Stimulated activated CD8-positive, alpha-beta memory T cell treated with anti-CD3 and anti-CD28 coated beads, Interleukin-15, amount 100 ng/mL, for 48 hours (primary cell): ENCODE measurements at regions not wholly inside any gene's neighbourhood (a gene's known extent, or its start where the extent isn't known, plus 50 kb on each side); places are given as distances from the start of the nearest gene placed in this dataset.
"Not testable (repeated sequence)": the region's sequence is repeated elsewhere in the genome, so short reads cannot be mapped to it uniquely, and the experiment has no call there.

ENCODE experiments used
- DNase-seq, 2 donors: peaks; one replicate each; pipeline ENCODE4 v3.0.0-alpha.2; 2020; ENCODE audit warnings: low read depth in 2 of 2

DNA sequence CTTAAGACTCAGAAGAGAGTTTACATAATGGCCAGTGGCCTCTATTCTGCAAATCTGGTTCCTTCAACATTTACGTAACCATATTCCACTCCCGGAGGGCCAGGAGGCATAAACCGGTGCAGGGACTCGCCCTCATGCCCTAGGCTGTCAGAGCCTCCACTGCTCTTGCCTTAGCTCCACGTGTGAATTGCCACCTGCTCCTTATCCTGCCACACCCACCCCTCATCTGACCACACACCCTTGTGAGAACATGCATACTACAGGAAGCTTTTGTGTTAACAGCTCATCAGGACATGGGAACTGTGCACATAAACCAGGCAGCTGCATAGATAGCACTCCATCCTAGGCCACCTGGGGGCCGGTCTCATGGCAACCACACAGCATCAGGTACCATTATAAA lies 146.7 kb upstream of the PFKP start:
- DNase-seq = no peak

DNA sequence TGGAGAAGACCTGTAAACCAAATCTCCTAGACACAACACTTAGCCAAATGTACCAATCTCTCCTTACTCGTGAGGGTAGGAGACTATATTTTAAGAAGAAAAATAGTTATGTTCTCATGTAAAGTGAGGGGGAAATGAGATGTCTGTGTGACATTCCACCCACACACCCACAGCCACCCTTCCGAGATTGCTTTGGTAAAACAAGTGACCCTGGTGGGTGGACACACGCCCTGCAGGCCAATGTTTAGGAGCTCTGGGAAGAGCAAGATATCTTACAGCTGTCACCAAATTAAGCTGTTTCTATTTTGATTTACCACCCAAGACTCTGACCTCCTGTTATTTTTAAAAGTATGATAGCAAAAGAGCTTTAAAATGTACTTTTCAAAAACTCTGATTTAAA lies 147.2 kb upstream of the PFKP start:
- no peak for DNase-seq

DNA sequence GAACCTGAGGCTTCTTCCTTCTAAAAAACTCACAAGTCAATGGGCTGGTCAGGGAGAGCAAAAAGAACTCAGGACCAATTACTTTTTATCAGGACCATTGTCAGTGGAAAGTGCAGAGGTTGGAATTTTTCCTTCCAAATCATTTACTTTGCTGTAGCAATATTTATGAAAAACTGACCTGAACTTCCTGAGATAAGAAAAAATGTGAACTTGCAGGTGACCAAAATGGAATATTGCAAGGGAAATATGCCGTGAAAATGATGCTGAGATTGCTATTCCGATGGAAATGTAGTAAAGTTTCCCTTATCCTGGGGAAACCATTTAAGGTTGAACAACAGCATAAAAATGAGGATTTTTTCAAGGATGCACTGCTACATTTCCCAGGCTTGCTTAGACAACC lies 148.3 kb upstream of the PFKP start:
- no peak for DNase-seq

DNA sequence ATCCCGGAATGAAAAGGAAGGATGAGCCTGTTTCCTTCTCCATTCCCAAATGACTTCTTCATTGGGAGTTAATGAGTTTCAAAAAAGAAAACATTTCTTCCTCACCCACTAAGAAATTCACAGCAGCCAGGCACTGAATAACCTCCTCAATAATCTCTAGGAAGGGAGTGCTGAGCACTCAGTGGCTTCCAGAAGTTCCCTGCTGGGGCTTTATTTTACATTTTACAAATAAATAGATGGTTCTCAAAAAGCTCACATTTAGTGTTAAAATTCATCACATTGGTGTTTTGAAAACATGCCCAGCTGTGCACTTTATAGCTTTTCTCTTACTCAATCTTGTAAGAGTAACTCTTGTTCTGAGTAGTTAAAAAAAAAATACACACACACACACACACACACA lies 148.9 kb upstream of the PFKP start:
- no peak for DNase-seq

DNA sequence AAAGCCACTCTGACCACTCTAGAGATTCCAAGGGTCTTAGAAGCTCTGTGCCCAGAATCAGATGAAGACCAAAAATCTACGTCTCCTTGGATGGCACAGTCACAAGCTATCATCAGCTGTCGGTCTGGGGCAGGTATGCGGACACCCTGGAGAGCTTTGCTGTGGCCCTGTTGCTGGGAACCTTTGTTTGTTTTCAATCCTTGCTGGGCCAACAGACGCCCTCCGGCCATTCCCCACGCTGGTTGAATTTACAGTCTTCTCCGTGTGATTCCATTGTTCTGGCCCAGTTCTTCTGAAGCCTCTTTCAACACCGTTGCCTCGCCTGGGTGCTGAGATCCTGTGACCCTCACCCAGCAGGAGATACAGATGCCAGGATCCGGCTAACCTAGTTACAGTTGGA lies 149.4 kb upstream of the PFKP start:
- DNase-seq = no peak

DNA sequence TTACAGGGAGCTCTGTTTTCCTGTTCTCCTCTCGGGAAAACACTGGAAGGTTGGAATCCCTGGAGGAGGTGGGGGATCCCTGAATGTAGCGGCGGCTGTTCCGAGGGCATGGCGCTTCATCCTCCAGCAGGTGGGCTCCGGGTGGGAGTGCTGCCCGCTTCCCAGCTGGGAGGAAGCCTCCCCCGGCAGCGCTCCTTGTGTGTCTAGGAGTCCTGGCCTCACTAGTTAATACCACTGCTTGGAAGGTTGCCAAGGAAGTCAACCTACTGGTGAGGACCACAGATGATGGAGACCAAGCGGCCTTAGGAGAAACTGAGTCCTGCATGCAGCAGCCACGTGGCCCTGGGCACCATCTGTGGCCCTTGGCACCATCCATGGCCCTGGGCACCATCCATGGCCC lies 151.9 kb upstream of the PFKP start:
- no peak for DNase-seq

DNA sequence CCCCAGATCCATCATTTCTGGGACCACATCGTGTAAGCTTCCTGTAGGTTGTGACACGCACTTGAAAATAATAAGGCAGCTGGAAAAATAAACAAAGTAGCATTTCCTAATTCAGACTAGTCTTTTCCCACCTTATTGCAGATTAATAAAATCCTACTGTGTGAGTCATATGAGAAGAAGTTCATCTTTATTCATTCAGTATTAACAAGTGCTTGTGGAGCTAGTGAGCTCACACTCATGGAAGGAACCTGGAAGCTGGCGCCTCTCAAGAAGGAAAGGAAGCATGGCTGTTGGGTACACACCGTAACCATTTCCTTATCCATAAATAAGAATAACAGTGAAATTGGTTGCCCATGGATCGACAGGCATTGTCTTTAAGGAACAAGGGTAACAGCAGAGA lies 152.6 kb upstream of the PFKP start:
- no peak for DNase-seq

DNA sequence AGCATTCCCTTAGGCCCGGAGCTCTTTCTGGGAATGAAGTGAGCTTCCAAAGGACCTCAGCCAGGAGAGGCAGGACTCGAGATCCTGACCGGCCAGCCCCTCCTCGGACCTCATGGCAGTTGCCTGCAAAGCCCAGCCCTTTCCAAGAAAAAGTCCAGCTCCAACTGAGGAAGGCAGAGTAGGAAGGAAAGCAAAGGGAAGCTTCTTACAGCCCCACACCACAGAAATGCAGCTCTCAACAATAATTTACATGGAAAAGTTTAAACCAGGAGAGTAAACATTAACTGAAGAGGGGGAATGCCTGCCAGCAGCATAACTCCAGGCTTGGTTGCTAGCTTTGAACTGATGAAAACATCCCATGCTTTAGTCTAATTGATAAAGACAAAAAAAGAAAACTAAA lies 153.9 kb upstream of the PFKP start:
- no peak for DNase-seq

DNA sequence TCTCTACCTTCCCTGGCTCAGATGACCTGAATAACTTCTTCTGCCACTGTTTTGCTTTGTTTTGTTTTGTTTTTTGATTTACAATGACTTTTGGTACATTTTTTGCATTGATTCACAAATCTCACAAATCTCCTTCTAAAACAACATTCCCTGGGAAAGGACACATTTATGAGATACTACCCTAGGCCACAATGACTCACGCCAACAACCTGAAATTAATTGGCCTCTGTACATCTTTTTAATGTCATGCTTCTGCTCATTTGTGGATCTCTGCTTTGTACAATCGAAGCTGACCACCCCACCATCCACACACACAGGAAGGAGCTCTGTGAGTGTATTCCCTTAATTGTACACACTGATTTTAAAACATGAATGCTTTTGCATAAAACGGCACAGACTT lies 156.7 kb upstream of the PFKP start:
- no peak for DNase-seq

DNA sequence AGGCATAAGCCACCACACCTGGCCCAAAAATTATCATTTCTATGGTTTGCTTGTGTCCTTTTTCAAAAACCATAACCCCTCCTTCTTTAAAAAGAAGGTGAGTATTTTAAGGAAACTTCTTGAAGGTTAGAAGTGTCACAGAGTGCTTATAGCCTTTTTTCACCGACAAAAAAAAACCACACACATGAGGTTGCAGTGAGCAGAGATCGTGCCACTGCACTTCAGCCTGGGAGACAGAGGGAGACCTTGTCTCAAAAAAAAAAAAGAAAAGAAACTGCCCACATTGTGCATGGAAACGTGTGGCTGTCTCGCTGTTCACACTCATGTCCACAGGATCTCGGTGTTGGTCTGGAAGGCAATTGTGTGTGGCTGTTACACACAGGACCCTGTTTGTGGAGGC lies 157.4 kb upstream of the PFKP start:
- no peak for DNase-seq

DNA sequence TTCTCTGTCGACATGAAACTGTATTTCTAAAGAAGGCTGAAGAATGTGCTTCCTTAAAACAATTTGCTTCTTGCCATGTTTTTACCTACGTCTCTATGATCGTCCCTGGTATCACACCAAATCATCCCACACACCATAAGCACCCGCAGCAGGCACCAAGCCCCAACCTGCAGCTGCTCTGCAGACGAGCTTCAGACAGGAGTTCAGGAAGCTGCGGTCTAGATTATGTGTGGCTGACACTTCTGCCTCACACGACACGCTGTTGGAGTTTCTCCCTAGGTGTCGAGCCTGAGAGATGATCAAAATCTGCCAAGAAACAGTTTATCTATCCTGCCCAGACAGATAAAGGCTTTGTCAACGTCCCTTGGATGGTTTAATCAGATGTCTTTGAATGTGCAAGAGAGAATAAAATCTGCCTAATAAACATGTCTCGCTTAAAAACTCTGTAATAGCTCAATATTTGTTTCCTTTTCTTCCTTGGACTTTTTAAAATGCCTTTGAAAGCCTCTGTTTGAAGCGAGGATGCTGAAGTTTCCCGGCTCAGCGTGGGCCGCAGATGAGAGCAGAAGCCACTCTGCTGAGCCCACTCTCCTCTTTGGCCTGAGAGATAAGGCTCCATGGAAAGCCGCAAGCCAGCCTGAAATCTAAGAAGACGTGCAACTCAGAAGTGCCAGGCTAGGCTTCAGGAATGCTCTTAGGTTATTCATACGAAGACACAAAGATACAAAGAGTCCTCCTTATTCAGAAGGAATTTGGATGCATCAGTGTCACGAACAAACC lies 158.3 kb upstream of the PFKP start:
- no peak for DNase-seq

DNA sequence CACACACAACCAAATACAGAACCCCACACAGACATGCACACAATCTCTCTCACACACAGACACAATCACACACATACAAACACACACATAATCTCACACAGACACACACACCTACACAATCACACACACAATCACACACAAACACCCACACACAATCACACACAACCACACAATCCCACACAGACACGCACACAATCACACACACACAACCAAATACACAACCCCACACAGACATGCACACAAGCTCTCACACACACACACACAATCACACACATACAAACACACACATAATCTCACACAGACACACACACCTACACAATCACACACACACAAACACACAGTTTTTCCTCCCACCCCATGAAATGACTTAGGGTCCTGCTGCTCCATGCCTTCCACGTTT lies 160.4 kb upstream of the PFKP start:
- DNase-seq = no peak

DNA sequence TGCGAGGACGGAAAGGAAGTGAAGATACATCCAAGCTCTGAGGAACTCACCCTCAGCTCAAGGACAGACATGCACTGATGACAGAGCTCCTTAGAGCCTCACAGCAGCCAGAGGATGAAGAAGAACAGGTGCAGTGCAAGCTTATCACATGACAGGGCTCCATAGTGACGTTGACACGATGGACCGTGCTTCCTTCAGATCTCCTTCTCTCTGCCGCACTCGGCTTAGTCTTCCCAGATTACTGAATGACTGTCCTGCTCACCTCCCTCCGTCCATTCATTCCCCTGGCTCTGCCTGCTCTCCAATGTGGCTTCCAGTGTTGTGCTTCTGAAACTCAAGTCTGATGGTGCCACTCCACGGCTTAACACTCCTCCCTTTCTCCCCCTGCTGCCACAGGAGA lies 161.5 kb upstream of the PFKP start:
- no peak for DNase-seq

DNA sequence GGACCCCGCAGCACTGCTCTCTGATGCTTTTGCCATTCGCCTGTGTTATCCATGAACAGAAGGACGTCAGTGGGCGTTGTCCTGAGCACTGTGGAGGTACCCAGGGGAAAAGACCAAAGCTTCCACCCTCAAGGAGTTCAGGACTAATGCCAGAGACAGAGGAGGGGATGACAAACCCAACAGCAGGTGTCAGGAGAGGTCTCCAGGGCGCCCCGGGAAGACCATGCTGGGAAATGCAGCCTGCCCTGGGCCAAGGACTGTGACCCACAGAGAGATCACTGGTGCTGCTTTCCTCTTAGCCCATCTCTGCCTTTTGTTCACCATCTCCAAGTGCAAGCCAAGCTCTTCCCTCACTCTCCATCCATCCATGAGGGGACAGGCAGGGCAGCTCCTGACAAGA lies 166.8 kb upstream of the PFKP start:
- DNase-seq = no peak

DNA sequence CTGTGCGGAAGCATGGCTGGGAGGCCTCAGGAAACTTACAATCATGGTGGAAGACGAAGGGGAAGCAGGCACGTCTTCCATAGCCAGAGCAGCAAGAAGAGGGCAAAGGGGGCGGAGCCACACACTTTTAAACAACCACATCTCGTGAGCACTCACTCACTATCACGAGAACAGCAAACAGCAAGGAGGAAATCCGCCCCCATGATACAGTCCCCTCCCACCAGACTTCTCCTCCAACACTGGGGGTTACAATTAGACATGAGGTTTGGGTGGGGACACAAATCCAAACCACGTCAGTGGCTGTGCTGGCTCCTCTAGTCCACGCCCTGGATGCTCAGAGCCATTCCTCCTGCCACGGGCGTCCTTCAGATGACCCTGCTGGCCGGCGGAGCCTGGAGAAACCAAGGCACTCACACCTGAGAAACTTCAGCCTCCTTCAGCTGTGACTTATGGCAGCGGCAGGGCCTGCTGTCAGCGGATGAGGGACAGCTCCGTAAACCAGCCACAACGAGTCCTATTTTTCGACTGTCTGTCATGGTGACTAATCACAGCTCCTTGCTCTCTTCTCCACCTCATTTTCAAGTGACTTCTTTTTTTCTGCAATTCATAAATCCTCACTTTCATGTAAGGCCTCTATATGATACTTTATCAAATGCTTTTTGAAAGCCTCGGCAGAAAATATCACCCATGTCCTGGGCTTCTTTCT lies 167.9 kb upstream of the PFKP start:
- DNase-seq = no peak

DNA sequence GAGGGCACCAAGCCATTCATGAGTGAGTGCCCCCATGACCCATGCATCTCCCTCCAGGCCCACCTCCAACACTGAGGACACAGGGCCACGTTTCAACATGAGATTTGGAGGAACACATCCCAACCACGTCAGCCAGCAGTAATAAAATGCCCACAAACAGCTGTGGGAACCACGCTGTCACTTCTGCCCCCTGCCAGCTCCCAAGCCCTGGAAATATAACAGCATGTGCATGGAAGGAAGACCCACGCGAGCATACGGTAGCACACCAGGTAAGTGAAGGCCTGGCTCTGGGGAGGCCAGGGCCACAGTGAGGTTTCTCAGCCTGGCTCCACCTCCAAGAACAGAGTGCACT lies 168.9 kb upstream of the PFKP start:
- DNase-seq = no peak

DNA sequence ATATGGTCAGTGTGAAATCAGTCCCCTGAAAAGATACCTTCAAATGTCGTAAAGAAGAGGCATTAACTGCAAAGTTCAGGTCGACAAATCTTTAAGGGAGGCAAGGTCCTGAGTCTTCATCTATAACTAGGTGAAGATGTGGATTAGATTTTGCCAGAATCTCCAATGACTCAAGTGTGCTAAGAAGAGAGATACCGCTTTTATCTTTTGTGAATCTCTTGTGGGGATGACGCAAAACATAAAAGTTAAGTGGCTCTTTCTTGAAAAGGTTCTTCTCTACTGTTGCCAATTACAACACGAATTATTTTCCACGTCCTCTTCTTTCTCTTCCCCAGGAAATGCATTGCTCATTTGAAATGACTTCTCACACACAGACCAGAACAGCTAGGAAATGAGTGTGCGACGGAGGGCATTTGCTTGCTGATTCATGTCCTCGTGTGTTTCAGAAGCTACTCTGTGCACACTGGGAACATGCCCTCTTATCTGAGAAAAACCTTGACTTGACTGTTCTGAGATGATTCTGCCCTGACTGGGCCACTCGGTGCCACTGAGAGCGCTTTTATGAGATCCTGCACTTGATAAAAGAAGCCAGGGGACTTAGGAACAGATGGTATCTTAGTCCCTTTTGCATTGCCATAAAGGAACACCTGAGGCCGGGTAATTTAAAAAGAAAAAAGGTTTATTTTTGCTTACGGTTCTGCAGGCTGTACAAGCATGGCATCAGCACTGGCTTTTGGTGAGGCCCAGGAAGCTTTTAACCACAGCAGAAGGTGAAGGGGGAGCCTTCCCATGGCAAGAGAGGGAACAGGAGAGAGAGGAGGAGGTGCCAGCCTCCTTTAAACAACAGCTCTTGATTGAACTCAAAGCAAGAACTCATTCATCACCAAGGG lies 169.5 kb upstream of the PFKP start:
- peak in 1 of 2 donors; percentile 8 for DNase-seq

DNA sequence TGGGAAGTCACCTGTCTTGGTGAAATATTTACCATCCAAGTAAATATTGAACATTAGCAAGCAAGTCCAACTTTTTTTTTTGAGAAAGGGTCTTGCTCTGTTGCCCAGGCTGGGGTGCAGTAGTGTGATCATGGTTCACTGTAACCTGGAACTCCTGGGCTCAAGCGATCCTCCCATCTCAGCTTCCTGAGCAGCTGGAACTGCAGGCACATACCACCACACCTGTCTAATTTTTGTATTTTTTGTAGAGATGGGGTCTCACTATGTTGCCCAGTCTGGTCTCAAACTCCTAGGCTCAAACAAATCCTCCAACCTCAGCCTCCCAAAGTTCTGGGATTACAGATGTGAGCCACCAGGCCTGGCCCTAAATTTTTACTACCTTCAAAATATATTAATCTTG lies 171.0 kb upstream of the PFKP start:
- not testable (repeated sequence) for DNase-seq

DNA sequence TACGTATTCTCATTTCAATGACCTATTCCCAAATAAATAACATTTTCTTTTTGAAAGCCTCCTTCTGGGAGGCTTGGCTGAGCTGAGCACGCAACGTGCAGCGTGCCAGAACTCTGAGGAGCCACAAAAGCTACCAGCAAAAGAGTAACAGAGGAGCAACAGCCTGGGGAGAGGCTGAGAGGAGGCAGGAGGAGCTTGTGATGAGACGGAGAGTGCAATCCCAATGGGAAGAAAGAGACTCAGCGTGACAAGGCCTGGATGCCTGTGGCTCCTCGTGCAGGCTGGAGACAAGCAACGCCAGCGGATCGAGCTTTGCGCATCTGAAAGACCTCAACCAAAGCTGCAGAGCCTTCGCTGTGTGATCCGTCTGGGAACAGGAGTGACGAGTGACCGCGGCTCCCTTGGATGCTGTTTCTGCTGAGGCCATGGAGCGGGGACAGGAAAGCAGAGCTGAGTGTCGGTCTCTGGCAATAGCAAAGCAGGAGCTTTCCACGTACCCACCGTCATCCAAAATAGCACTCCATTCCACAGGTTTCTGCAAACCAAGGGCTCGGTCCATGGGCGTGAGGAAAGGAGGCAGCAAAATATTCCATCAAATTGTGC lies 171.7 kb upstream of the PFKP start:
- no peak for DNase-seq

DNA sequence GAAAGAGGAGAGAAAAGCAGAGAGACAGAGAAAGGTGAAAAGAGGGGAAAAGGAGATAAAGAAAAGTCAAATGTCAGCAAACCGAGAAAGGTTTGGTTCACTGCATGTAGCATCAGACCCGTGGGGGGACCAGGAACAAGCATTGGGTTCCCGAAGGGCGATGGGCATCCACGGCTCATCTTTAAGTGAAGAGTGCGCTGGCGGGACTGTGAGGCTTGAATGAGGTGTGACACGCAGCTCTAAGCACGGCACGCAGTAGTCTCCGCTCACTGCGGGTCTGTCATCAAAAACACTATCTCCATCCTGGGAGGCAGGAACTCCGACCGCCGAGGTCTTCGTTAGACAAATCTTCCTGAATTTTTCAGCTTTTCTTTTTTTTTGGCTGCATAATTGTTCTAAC lies 173.4 kb upstream of the PFKP start:
- no peak for DNase-seq

DNA sequence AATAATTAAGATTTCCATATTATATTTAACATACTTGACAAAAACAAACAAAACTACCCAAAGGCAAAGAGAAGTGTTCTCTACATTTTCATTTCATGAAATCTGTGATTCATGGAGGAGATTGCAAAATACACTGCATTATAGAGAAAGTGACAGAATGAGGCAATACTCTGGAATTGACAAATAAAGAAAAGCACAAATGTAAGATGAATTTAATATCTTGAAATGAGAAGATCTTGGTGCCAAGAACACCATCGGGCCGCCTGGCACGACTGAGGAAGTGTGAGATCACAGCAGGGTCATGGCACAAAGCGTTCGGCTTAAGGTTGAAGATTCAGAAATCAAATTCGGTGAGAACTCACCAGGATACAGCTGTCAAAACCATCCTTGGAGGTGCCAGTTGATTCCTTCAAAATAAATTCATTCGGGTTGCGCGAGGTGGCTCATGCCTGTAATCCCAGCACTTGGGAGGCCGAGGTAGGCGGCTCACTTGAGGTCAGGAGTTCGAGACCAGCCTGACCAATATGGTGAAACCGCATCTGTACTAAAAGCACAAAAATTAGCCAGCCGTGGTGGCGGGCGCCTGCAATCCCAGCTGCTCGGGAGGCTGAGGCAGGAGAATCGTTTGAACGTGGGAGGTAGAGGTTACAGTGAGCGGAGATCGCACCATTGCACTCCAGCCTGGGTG lies 174.0 kb upstream of the PFKP start:
- DNase-seq = no peak

DNA sequence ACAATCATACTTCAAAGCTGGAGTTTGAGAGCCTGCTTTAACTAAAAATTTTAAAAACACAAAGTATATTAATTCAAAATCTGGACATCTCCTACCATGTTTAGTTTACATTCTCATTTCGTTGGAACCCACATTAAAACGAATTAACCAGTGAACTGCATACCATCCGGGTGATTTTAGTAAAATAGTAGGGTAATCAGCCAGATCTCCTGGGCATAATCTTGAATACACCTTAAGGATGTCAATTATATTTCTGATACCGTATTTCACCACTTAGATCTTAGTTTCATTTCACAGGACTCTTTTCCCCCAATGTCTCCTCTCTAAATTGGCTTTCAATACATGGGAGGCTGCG lies 175.6 kb upstream of the PFKP start:
- no peak for DNase-seq
